ENCODE measurements at regions not wholly inside any gene's neighbourhood (a gene's known extent, or its start where the extent isn't known, plus 50 kb on each side); places are given as distances from the start of the nearest gene placed in this dataset.

GRCh38 chr1:234971586-234972297, 156.9 kb downstream of the TOMM20 start:
- TF ChIP-seq CTCF (IDR thresholded peaks at IDR 0.05; ENCODE audit: control insufficient read depth, insufficient read depth, low read depth, low read length, missing control alignments), result no peak
- no peak overlapping the region for H3K4me3 ChIP-seq (ENCODE audit: control insufficient read depth, low read depth, low read length)
- no peak for DNase-seq (ENCODE audit: low read depth)

GRCh38 chr1:234970731-234971476, 157.7 kb downstream of the TOMM20 start:
- peak; percentile 89 for DNase-seq (ENCODE audit: low read depth)
- TF ChIP-seq CTCF (IDR thresholded peaks at IDR 0.05; ENCODE audit: control insufficient read depth, insufficient read depth, low read depth, low read length, missing control alignments), result no peak
- no peak overlapping the region for H3K4me3 ChIP-seq (ENCODE audit: control insufficient read depth, low read depth, low read length)

- no peak for DNase-seq (ENCODE audit: low read depth)
- no peak overlapping the region; the same call in 1 of the 2 replicates for H3K4me3 ChIP-seq (ENCODE audit: control insufficient read depth, low read depth, low read length)
- TF ChIP-seq CTCF (IDR thresholded peaks at IDR 0.05; ENCODE audit: control insufficient read depth, insufficient read depth, low read depth, low read length, missing control alignments), result no peak
These were observed 158.3 kb downstream of the TOMM20 start for GRCh38 chr1:234970401-234970730.

GRCh38 chr1:234969581-234970400, 158.8 kb downstream of the TOMM20 start:
- DNase-seq (ENCODE audit: low read depth), result no peak
- peak overlapping the region; percentile 31 for H3K4me3 ChIP-seq (ENCODE audit: control insufficient read depth, low read depth, low read length)
- no peak for TF ChIP-seq CTCF (IDR thresholded peaks at IDR 0.05; ENCODE audit: control insufficient read depth, insufficient read depth, low read depth, low read length, missing control alignments)

GRCh38 chr1:234969011-234969441, 159.6 kb downstream of the TOMM20 start:
- DNase-seq (ENCODE audit: low read depth), result no peak
- no peak for TF ChIP-seq CTCF (IDR thresholded peaks at IDR 0.05; ENCODE audit: control insufficient read depth, insufficient read depth, low read depth, low read length, missing control alignments)
- H3K4me3 ChIP-seq (ENCODE audit: control insufficient read depth, low read depth, low read length), result no peak overlapping the region

- TF ChIP-seq CTCF (IDR thresholded peaks at IDR 0.05; ENCODE audit: control insufficient read depth, insufficient read depth, low read depth, low read length, missing control alignments), result no peak
- no peak overlapping the region for H3K4me3 ChIP-seq (ENCODE audit: control insufficient read depth, low read depth, low read length)
- DNase-seq (ENCODE audit: low read depth), result no peak
These were observed 160.2 kb downstream of the TOMM20 start for GRCh38 chr1:234968451-234968850.
